K562 (cell line): ENCODE measurements at regions not wholly inside any gene's neighbourhood (a gene's known extent, or its start where the extent isn't known, plus 50 kb on each side); places are given as distances from the start of the nearest gene placed in this dataset.

Experiments
- ATAC-seq: fragments of 200-7000 bp; cut with Tn5 transposase; 3 replicates; pipeline ENCODE4 v1.9.1; 2020; ENCODE audit warnings: moderate library complexity
- BruUV-seq: library from RNA; stranded (reverse); fragments of 400-500 nt; replicated peaks from 2 replicates; lab custom pipeline; 2021; lab: Mats Ljungman, UMichigan
- CTCF ChIA-PET: fragments of 300-600 bp; formaldehyde crosslinking; extraction: SDS; loops from one replicate; lab custom pipeline; 2021; ENCODE audit warnings: low intra/inter-chr PET ratio; lab: Yijun Ruan, JAX
- POLR2A ChIA-PET: fragments of 300-600, 350-650 bp; sonication (Branson Sonifier 250); formaldehyde crosslinking; extraction: SDS; loops from one replicate; lab custom pipeline; 2021; ENCODE audit warnings: antibody characterized with exemption, inconsistent platforms; lab: Yijun Ruan, JAX
- DNase-seq, 4 experiments: peaks; one replicate each; pipeline versions ENCODE4 v3.0.0 to v3.0.0-alpha.2; 2011 to 2018; ENCODE audit warnings: low spot score in 3 of 4, mixed read lengths in 3 of 4; ENCODE audit errors: extremely low read depth in 1 of 4
- FAIRE-seq: peaks from 2 replicates; lab custom pipeline; 2011; peaks lifted over from hg19 to GRCh38; lab: Jason Lieb, UNC
- H2AFZ ChIP-seq: 2 replicates; pipeline ENCODE4 v1.6.0; 2011; ENCODE audit warnings: low read depth, low read length, control low read depth, inconsistent platforms
- H3K27ac ChIP-seq: fragments of 200-600 bp; 3 replicates; pipeline ENCODE4 v1.8.0; 2011; ENCODE audit warnings: low read depth, mild to moderate bottlenecking, control low read depth, inconsistent platforms, low read length, moderate library complexity, mixed read lengths; ENCODE audit errors: extremely low read depth
- H3K27me3 ChIP-seq, 2 experiments: fragments of 300-600 bp in 1 of 2; 2 replicates in 1 of 2; 3 replicates in 1 of 2; pipeline versions ENCODE4 v1.6.0 to v1.8.0; 2011; ENCODE audit warnings: inconsistent platforms in 2 of 2, low read length in 2 of 2, mild to moderate bottlenecking in 1 of 2, mixed read lengths in 1 of 2, moderate library complexity in 1 of 2; ENCODE audit not compliant: control insufficient read depth in 2 of 2, insufficient read depth in 2 of 2
- H3K36me3 ChIP-seq: fragments of 300-600 bp; 3 replicates; pipeline ENCODE4 v1.8.0; 2011; ENCODE audit warnings: mild to moderate bottlenecking, low read length, inconsistent platforms; ENCODE audit not compliant: control insufficient read depth, insufficient read depth
- H3K4me1 ChIP-seq, 2 experiments: fragments of 200-600 bp in 1 of 2; replicated peaks in 1 of 2; 2 replicates in 1 of 2; 3 replicates in 1 of 2; pipeline versions ENCODE4 v1.5.1 to v1.8.0; 2011; ENCODE audit warnings: inconsistent platforms in 2 of 2, low read length in 2 of 2, mild to moderate bottlenecking in 1 of 2, mixed read lengths in 1 of 2, moderate library complexity in 1 of 2; ENCODE audit not compliant: control insufficient read depth in 2 of 2, insufficient read depth in 2 of 2
- H3K4me2 ChIP-seq: 2 replicates; pipeline ENCODE4 v1.6.1; 2011; ENCODE audit warnings: low read length, control low read depth, inconsistent platforms, mixed read lengths; ENCODE audit not compliant: insufficient read depth
- H3K4me3 ChIP-seq: fragments of 200-600 bp; sonication (generic), shearing (Covaris generic); 2 replicates; pipeline ENCODE4 v1.5.1; 2016; ENCODE audit warnings: control low read depth, inconsistent platforms
- H3K79me2 ChIP-seq: fragments of 200-600 bp; 3 replicates; pipeline ENCODE4 v1.8.0; 2011; ENCODE audit warnings: low read length, inconsistent platforms; ENCODE audit not compliant: control insufficient read depth, insufficient read depth
- H3K9ac ChIP-seq, 2 experiments: 2 replicates each; pipeline versions ENCODE4 v1.6.0 to v1.6.1; 2011; ENCODE audit warnings: low read depth in 2 of 2, low read length in 2 of 2, control low read depth in 1 of 2, inconsistent platforms in 1 of 2, mild to moderate bottlenecking in 1 of 2, mixed read lengths in 1 of 2; ENCODE audit not compliant: insufficient read depth in 1 of 2
- H3K9me1 ChIP-seq: one replicate; pipeline ENCODE4 v1.6.0; 2011; ENCODE audit warnings: inconsistent platforms, mild to moderate bottlenecking, low read length, moderate library complexity; ENCODE audit not compliant: control insufficient read depth, insufficient read depth
- H3K9me3 ChIP-seq: replicated peaks from 2 replicates; pipeline ENCODE4 v1.5.1; 2011; ENCODE audit warnings: low read depth, low read length, inconsistent platforms; ENCODE audit not compliant: control insufficient read depth, insufficient read depth
- H4K20me1 ChIP-seq: replicated peaks from 2 replicates; pipeline ENCODE4 v1.6.1; 2011; ENCODE audit warnings: low read length, inconsistent platforms, mixed read lengths; ENCODE audit not compliant: control insufficient read depth, insufficient read depth
- ARID2 ChIP-seq: fragments of 450-650 bp; IDR thresholded peaks from 2 replicates; pipeline ENCODE4 v1.6.1; 2017; ENCODE audit warnings: antibody characterized with exemption, mild to moderate bottlenecking
- FOXJ2 ChIP-seq: fragments of 200-800 bp; sonication (Bioruptor generic); IDR thresholded peaks from 2 replicates; pipeline ENCODE4 v1.6.1; 2016; ENCODE audit warnings: missing genetic modification characterization, missing compliant biosample characterization
- MBD1 ChIP-seq: fragments of 250-450 bp; sonication (Bioruptor Pico); IDR thresholded peaks from 2 replicates; pipeline ENCODE4 v1.8.0; 2022; ENCODE audit warnings: inconsistent platforms
- MYBL2 ChIP-seq, 2 experiments: fragments of 450-650 bp in 1 of 2; sonication (generic) in 1 of 2; formaldehyde crosslinking in 1 of 2; IDR thresholded peaks; 2 replicates each; pipeline versions ENCODE4 v1.6.1 to v1.8.1; 2017 to 2022; ENCODE audit warnings: borderline replicate concordance in 1 of 2, inconsistent platforms in 1 of 2, low read depth in 1 of 2, mild to moderate bottlenecking in 1 of 2, missing genetic modification reagents in 1 of 2, moderate library complexity in 1 of 2
- OTX1 ChIP-seq: fragments of 450-650 bp; formaldehyde crosslinking; IDR thresholded peaks from 2 replicates; pipeline ENCODE4 v1.4.0; 2022; ENCODE audit warnings: mild to moderate bottlenecking
- SAFB ChIP-seq: fragments of 200-400 bp; formaldehyde crosslinking; IDR thresholded peaks from 2 replicates; pipeline ENCODE4 v1.6.1; 2017; ENCODE audit warnings: low read depth, low read length, borderline replicate concordance
- SMARCE1 ChIP-seq: fragments of 450-650 bp; IDR thresholded peaks from 2 replicates; pipeline ENCODE4 v1.7.1; 2016; ENCODE audit warnings: mild to moderate bottlenecking
- SP1 ChIP-seq: sonication (generic); formaldehyde crosslinking; IDR thresholded peaks from 2 replicates; pipeline ENCODE4 v1.8.1; 2022; ENCODE audit warnings: mild to moderate bottlenecking, missing genetic modification reagents
- ZBTB8A ChIP-seq: fragments of 450-650 bp; IDR thresholded peaks from 2 replicates; pipeline ENCODE4 v1.6.1; 2018; ENCODE audit warnings: mild to moderate bottlenecking, moderate library complexity; ENCODE audit not compliant: partially characterized antibody
- ZNF12 ChIP-seq: sonication (generic); formaldehyde crosslinking; IDR thresholded peaks from 2 replicates; pipeline ENCODE4 v1.4.0; 2020; ENCODE audit warnings: mild to moderate bottlenecking, missing genetic modification reagents
- ZNF140 ChIP-seq: fragments of 250-450 bp; sonication (Bioruptor Pico); IDR thresholded peaks from 2 replicates; pipeline ENCODE4 v1.8.0; 2021; ENCODE audit warnings: moderate library complexity, mild to moderate bottlenecking, inconsistent platforms
- ZNF551 ChIP-seq: fragments of 250-450 bp; sonication (Bioruptor Pico); IDR thresholded peaks from 2 replicates; pipeline ENCODE4 v1.5.0; 2021; ENCODE audit warnings: mild to moderate bottlenecking, moderate library complexity
- ZNF778 ChIP-seq: fragments of 450-650 bp; formaldehyde crosslinking; IDR thresholded peaks from 2 replicates; pipeline ENCODE4 v1.4.0; 2020; ENCODE audit warnings: mild to moderate bottlenecking, moderate library complexity
- WGBS: fragments of 100-300 bp; shearing (Covaris generic); methylation state at CpG from one replicate; pipeline ENCODE4 v1.1.6; 2016; ENCODE audit warnings: low coverage, mixed read lengths; ENCODE audit not compliant: insufficient coverage; ENCODE audit errors: missing lambda C conversion rate; 5-methylcytosine and 5-hydroxymethylcytosine counted together
- in situ Hi-C: fragments of 300-500 bp; cut with MboI; formaldehyde crosslinking; loops from 4 replicates; pipeline ENCODE4 v1.15.0; 2018; ENCODE audit warnings: inconsistent platforms, mixed read lengths
- intact Hi-C: fragments of 100-400 bp; cut with micrococcal nuclease; formaldehyde crosslinking; loops from 2 replicates; pipeline ENCODE4 v1.14.2; 2022

DNA sequence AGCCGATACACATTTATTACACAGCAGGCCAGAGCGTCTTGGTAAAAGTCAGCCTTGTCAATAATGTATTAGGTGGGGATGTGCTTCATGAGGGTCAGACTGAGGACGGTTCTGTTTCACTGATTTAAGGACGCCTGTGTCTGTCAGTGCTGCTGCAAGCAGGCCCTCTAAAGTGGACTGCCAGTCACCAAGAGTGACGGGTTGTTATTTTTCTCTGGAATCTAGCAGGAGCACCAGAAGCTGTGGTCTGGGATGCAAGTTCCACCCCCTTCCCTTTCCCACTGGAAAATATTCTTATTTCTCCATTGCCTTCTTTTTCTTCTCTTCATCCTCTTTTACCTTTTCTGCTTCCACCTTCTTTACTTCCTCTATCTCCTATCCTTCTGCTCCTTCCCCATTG lies 191.2 kb upstream of the NCAM1 start:
- in situ Hi-C loops (no loop called here), intact Hi-C loops (no loop called here)
- no peaks in the 10 kb centered on the region for H3K4me1 ChIP-seq
- no TSS peak for BruUV-seq
- no peak overlapping the region for H3K4me2 ChIP-seq
- H3K9me1 ChIP-seq, result no peaks in the 10 kb centered on the region
- peaks cover 2 to 16% of the 10 kb centered on the region in 2 experiments; a peak in 2 of 5 replicates for H3K27me3 ChIP-seq
- H3K79me2 ChIP-seq, result no peaks in the 10 kb centered on the region
- DNase-seq (no peak), ATAC-seq (no peak), FAIRE-seq (no peak)
- no peak for TF ChIP-seq SP1 (CRISPR knock-in tag)
- no peak for TF ChIP-seq FOXJ2 (tag)
- TF ChIP-seq ZNF551 (CRISPR knock-in tag), result no peak
- no peak for TF ChIP-seq OTX1
- no peak for TF ChIP-seq ZNF140 (CRISPR knock-in tag)
- TF ChIP-seq ZBTB8A, result no peak
- no peak for TF ChIP-seq MYBL2 (IDR thresholded peaks at IDR 0.05; ENCODE audit: low read depth)
- TF ChIP-seq MYBL2 (CRISPR knock-in tag; IDR thresholded peaks at IDR 0.05; ENCODE audit: borderline replicate concordance), result no peak
- no peak for TF ChIP-seq SAFB
- TF ChIP-seq ZNF12 (CRISPR knock-in tag), result no peak
- TF ChIP-seq SMARCE1, result no peak
- TF ChIP-seq ARID2, result no peak
- TF ChIP-seq ZNF778 (CRISPR knock-in tag), result no peak
- no peak for TF ChIP-seq MBD1 (CRISPR knock-in tag)
- 0% methylated on average over 5 of the region's 5 CpGs for WGBS
- POLR2A ChIA-PET, result interaction anchor here (1.6 kb wide), 1 partner anchor 12 kb away, joined by 4 read pairs; no protein-coding TSS in a partner anchor
- H2AFZ ChIP-seq, result no peak overlapping the region
- no peak overlapping the region for H3K27ac ChIP-seq
- no peak overlapping the region for H3K4me3 ChIP-seq
- CTCF ChIA-PET, result no interaction called here
- H3K9me3 ChIP-seq, result no peaks in the 10 kb centered on the region
- no peak overlapping the region for H3K9ac ChIP-seq
- no peaks in the 10 kb centered on the region for H3K36me3 ChIP-seq
- H4K20me1 ChIP-seq, result no peaks in the 10 kb centered on the region; the same call in 1 of the 2 replicates
